ENCODE measurements at regions not wholly inside any gene's neighbourhood (a gene's known extent, or its start where the extent isn't known, plus 50 kb on each side); places are given as distances from the start of the nearest gene placed in this dataset.

DNA sequence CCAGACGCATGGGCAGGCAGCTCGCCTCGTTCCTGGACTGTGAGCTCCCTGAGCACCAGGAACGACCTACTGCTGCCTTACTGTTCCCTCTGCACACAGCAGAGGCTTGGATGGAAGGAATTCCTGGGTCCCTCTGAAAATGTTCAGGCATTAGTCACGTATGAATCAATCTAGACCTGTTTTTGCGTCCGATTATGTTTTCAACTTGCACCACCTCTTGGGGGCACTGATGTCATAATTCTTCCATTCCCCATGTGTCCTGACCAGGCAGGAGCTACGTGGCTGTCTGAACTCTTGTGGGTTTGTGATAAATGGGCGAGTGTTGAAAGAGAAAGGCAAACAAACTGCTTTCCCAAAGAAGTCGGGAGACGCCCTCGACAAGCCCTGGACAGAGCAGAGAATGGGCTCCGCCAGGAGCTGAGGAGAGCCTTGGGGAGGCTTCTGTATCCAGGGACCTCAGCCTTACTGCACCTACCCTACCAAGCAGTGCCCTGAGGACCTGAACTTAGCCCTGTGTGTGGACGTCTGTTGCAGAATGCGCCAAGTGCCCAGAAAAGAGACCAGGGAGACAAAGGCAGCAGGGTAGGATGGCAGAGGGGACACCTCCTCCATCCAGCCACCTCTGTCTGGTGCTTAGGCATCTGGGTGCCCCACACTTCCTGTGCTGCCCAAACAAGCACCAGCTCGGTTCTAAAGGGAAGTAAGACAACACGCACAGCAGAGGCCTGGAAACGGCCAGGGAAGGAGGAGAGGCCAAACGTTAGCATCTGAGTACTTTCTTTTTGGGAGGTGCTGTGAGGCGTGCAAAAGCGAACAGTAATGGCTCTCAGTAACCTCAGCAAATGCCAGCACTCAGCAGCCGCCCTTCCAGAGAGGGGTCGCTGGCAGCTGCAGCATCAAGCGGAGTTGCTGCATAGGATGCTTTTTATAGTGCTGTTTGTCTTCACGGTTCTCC lies 124.2 kb downstream of the LY86 start:
- H3K9me3 Mint-ChIP-seq = peaks cover 0 to 2% (median 0%) of the 10 kb centered on the region in 7 donors
- peaks cover 0 to 17% (median 10%) of the 10 kb centered on the region in 4 donors for H3K4me1 Mint-ChIP-seq
- no peaks in the 10 kb centered on the region for H3K36me3 Mint-ChIP-seq
- peak in 1 of 3 donors; percentile 7 for DNase-seq
- H3K27me3 Mint-ChIP-seq = peaks cover 33% of the 10 kb centered on the region
- H3K27ac Mint-ChIP-seq = no peak overlapping the region
- H3K4me3 ChIP-seq (ENCODE audit: low read depth, low read length) = no peak overlapping the region
- H3K27me3 ChIP-seq (ENCODE audit: control insufficient read depth, insufficient read depth, low read length) = peaks cover 4% of the 10 kb centered on the region
- H3K4me1 ChIP-seq (ENCODE audit: control insufficient read depth, insufficient read depth, low read length, poor library complexity, severe bottlenecking) = peaks cover 4% of the 10 kb centered on the region
- H3K9me3 ChIP-seq (ENCODE audit: control insufficient read depth in 2 of 2, low read length in 2 of 2) = no peaks in the 10 kb centered on the region
- H3K27ac ChIP-seq (ENCODE audit: insufficient read depth, low read length, poor library complexity, severe bottlenecking) = no peak overlapping the region
- H3K36me3 ChIP-seq (ENCODE audit: control insufficient read depth, insufficient read depth, low read length) = no peaks in the 10 kb centered on the region
- H3K4me3 Mint-ChIP-seq = no peak overlapping the region
- ATAC-seq (ENCODE audit: low read depth in 2 of 2) = peak; percentile 19 to 35

DNA sequence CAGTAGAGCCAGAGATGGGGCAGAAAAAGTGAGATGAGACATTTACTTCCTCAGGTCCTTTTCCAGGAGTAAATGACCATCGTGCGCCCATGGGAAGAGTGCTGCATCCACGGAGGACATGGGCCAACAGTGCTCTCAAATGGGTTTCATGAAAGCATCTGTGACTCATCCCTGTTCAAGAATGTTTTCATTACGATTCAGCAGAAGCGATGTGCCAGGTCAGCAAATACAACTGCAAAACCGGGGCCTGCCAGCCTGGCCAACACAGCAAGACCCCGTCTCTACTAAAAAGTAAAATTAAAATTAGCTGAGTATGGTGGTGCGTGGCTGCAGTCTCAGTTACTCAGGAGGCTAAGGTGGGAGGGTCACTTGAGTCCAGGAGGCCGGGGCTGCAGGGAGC lies 125.1 kb downstream of the LY86 start:
- peaks cover 0 to 2% (median 0%) of the 10 kb centered on the region in 7 donors for H3K9me3 Mint-ChIP-seq
- DNase-seq = no peak
- Histone ChIP-seq H3K36me3 (ENCODE audit: control insufficient read depth, insufficient read depth, low read length) (no peaks in the 10 kb centered on the region), H3K27me3 (ENCODE audit: control insufficient read depth, insufficient read depth, low read length) (peaks cover 4% of the 10 kb centered on the region), H3K9me3 (ENCODE audit: control insufficient read depth in 2 of 2, low read length in 2 of 2) (no peaks in the 10 kb centered on the region), H3K27ac (ENCODE audit: insufficient read depth, low read length, poor library complexity, severe bottlenecking) (no peak overlapping the region), H3K4me1 (ENCODE audit: control insufficient read depth, insufficient read depth, low read length, poor library complexity, severe bottlenecking) (peaks cover 4% of the 10 kb centered on the region), H3K4me3 (ENCODE audit: low read depth, low read length) (no peak overlapping the region)
- H3K36me3 Mint-ChIP-seq = no peaks in the 10 kb centered on the region
- peaks cover 35% of the 10 kb centered on the region for H3K27me3 Mint-ChIP-seq
- H3K4me1 Mint-ChIP-seq = peaks cover 0 to 18% (median 11%) of the 10 kb centered on the region in 4 donors
- no peak overlapping the region for H3K27ac Mint-ChIP-seq
- H3K4me3 Mint-ChIP-seq = no peak overlapping the region
- ATAC-seq (ENCODE audit: low read depth in 2 of 2) = no peak

DNA sequence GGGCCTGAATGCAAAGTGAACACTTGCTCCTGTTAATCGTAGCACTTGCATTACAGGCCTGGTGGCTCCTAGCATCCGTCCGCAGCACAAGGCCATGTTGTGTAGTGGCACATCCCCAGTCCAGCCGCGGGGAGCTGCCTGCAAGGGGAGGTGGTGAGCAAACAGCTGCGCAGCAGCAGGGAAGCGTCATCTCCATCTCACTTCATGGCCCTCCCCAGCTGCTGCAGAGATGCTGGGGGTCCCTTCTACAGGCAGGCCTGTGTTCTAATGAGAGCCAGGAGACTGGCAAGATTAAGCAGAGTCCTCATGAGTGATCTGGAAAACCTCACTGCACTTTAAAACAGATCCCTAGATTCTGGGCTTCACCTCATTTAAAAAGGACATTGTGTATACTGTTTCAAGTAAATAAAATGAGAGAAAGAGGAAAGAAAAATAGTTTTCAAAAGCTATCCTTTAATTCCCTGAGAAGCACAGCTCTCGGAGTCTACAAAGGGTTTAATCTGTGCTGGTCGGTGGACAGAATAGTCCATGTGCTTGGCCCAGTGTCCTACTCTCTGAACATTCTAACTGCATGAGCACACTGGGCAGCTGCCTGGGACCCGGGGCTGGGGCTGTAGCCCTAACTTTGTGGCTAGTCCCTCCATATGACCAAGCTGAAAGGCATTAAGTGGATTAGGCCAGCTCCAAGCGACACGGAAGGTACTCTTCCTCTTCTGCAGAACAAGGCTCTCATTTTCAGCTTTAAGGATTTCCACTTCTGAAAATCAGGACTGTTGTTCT lies 125.8 kb downstream of the LY86 start:
- no peak for ATAC-seq (ENCODE audit: low read depth in 2 of 2)
- Mint-ChIP-seq H3K4me1 (peaks cover 0 to 18% (median 11%) of the 10 kb centered on the region in 4 donors), H3K9me3 (peaks cover 0 to 3% (median 0%) of the 10 kb centered on the region in 7 donors), H3K36me3 (no peaks in the 10 kb centered on the region), H3K4me3 (no peak overlapping the region), H3K27me3 (peaks cover 34% of the 10 kb centered on the region), H3K27ac (peak overlapping the region in 1 of 3 donors; percentile 82)
- H3K4me1 ChIP-seq (ENCODE audit: control insufficient read depth, insufficient read depth, low read length, poor library complexity, severe bottlenecking) = peaks cover 4% of the 10 kb centered on the region
- no peak overlapping the region for H3K4me3 ChIP-seq (ENCODE audit: low read depth, low read length)
- H3K27me3 ChIP-seq (ENCODE audit: control insufficient read depth, insufficient read depth, low read length) = peaks cover 4% of the 10 kb centered on the region
- no peaks in the 10 kb centered on the region for H3K9me3 ChIP-seq (ENCODE audit: control insufficient read depth in 2 of 2, low read length in 2 of 2)
- H3K36me3 ChIP-seq (ENCODE audit: control insufficient read depth, insufficient read depth, low read length) = no peaks in the 10 kb centered on the region
- H3K27ac ChIP-seq (ENCODE audit: insufficient read depth, low read length, poor library complexity, severe bottlenecking) = no peak overlapping the region
- no peak for DNase-seq

DNA sequence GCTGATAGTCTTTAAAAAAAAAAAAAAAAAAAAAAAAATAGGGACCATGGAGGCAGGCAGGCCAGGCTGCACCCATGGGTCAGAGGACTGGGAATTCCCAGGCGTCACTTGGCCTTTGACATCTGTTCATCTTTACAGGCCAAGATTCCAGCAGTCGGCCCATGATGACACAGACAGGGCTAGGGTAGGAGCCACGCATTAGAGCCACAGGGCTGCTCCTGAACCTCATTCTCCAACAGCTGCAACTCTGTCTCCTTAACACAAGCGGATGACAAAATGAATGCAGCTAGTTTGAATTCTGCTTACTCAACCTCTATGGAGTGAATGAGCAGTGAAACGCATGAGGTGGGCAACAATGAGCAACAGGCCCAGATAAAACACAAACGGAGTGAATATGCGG lies 126.4 kb downstream of the LY86 start:
- ATAC-seq (ENCODE audit: low read depth in 2 of 2) = no peak
- Mint-ChIP-seq H3K36me3 (no peaks in the 10 kb centered on the region), H3K27me3 (peaks cover 27% of the 10 kb centered on the region), H3K4me1 (peaks cover 0 to 18% (median 11%) of the 10 kb centered on the region in 4 donors), H3K4me3 (no peak overlapping the region), H3K27ac (no peak overlapping the region), H3K9me3 (peaks cover 0 to 3% (median 0%) of the 10 kb centered on the region in 7 donors)
- Histone ChIP-seq H3K4me1 (ENCODE audit: control insufficient read depth, insufficient read depth, low read length, poor library complexity, severe bottlenecking) (peaks cover 4% of the 10 kb centered on the region), H3K36me3 (ENCODE audit: control insufficient read depth, insufficient read depth, low read length) (no peaks in the 10 kb centered on the region), H3K27me3 (ENCODE audit: control insufficient read depth, insufficient read depth, low read length) (peaks cover 3% of the 10 kb centered on the region), H3K9me3 (ENCODE audit: control insufficient read depth in 2 of 2, low read length in 2 of 2) (no peaks in the 10 kb centered on the region), H3K4me3 (ENCODE audit: low read depth, low read length) (no peak overlapping the region), H3K27ac (ENCODE audit: insufficient read depth, low read length, poor library complexity, severe bottlenecking) (no peak overlapping the region)
- no peak for DNase-seq

DNA sequence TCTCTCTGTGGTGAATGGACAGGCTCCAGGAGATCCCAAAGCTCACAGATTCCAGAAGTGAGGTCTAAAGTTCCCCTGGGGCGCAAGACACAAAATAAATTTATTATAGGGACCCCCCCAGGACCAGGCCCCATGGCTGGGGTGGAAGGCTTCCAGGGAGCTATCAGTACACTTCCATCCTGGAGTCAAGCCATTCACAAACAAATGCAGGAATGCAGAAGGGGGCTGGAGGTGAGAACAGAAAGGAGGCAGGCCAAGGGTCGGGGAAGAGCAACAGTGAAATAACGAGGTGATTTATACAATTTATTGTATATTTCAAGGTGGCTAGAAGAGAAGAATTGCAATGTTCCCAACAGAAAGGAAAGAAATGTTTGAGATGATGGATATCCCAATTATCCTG lies 126.9 kb downstream of the LY86 start:
- no peaks in the 10 kb centered on the region for H3K36me3 ChIP-seq (ENCODE audit: control insufficient read depth, insufficient read depth, low read length)
- H3K27me3 ChIP-seq (ENCODE audit: control insufficient read depth, insufficient read depth, low read length) = peaks cover 3% of the 10 kb centered on the region
- H3K9me3 ChIP-seq (ENCODE audit: control insufficient read depth in 2 of 2, low read length in 2 of 2) = no peaks in the 10 kb centered on the region
- no peak overlapping the region for H3K27ac ChIP-seq (ENCODE audit: insufficient read depth, low read length, poor library complexity, severe bottlenecking)
- peaks cover 4% of the 10 kb centered on the region for H3K4me1 ChIP-seq (ENCODE audit: control insufficient read depth, insufficient read depth, low read length, poor library complexity, severe bottlenecking)
- ATAC-seq (ENCODE audit: low read depth in 2 of 2) (no peak), DNase-seq (no peak)
- Mint-ChIP-seq H3K4me1 (peaks cover 0 to 18% (median 11%) of the 10 kb centered on the region in 4 donors), H3K4me3 (no peak overlapping the region), H3K27me3 (peaks cover 24% of the 10 kb centered on the region), H3K9me3 (peaks cover 0 to 3% (median 0%) of the 10 kb centered on the region in 7 donors), H3K27ac (no peak overlapping the region), H3K36me3 (no peaks in the 10 kb centered on the region)
- no peak overlapping the region for H3K4me3 ChIP-seq (ENCODE audit: low read depth, low read length)

DNA sequence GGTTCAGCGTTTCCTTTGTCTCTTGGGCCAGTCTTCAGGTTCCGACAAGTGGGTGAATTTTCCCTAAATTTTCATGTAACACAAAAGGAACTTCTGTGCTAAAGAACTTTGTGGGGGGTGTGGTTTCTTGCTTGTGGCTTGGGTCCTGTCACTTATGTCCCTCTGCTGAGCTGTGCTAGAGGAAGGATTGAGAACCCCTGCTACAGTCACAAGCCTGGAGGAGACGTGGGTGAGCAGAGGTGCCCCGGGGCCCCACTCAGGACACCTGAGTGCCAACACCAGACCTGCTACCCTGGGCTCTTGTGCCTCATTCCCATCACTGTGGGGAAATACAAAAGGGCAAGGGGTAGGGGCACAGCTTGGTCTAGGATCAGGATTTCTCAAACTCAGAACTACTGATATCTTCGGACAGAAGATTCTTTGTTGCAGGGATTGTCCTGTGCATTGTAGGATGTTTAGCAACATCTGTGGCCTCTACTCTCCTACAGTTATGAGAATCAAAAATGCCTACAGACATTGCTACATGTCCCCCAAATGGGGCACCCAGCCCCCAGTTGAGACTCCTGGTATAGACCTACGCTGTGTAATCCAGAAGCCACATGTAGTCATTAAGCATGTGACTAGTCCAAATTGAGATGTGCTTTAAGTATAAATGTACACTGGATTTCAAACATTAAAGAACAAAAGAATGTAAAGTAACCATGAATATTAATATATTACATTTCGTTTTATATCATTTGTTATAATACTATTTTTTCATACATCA lies 128.7 kb downstream of the LY86 start:
- Mint-ChIP-seq H3K9me3 (peaks cover 0 to 3% (median 0%) of the 10 kb centered on the region in 7 donors), H3K27me3 (peaks cover 27% of the 10 kb centered on the region), H3K4me3 (no peak overlapping the region), H3K4me1 (peaks cover 0 to 8% (median 3%) of the 10 kb centered on the region in 4 donors), H3K27ac (no peak overlapping the region), H3K36me3 (no peaks in the 10 kb centered on the region)
- no peak for ATAC-seq (ENCODE audit: low read depth in 2 of 2)
- Histone ChIP-seq H3K4me1 (ENCODE audit: control insufficient read depth, insufficient read depth, low read length, poor library complexity, severe bottlenecking) (no peaks in the 10 kb centered on the region), H3K9me3 (ENCODE audit: control insufficient read depth in 2 of 2, low read length in 2 of 2) (no peaks in the 10 kb centered on the region), H3K36me3 (ENCODE audit: control insufficient read depth, insufficient read depth, low read length) (no peaks in the 10 kb centered on the region), H3K27me3 (ENCODE audit: control insufficient read depth, insufficient read depth, low read length) (peaks cover 3% of the 10 kb centered on the region), H3K27ac (ENCODE audit: insufficient read depth, low read length, poor library complexity, severe bottlenecking) (no peak overlapping the region), H3K4me3 (ENCODE audit: low read depth, low read length) (no peak overlapping the region)
- no peak for DNase-seq

DNA sequence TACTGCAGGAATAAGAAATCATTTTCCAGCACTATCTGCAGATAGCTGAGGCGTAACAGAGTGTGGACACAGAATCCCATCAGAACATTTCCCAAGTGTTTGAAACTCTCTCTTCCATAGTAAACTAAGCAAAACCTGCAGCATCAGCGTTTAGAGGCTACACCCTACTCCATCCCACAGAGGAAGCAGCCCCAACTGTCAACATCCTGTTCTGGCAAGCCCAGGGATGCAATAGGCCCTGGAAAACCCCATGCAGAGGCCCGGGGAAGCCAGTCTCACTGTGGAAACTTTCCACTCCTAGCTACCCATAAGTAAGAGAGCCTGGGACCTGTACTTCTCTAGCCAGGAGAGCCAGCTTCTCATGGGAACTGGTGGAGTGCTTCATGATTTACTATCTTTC lies 129.4 kb downstream of the LY86 start:
- Histone ChIP-seq H3K4me1 (ENCODE audit: control insufficient read depth, insufficient read depth, low read length, poor library complexity, severe bottlenecking) (no peaks in the 10 kb centered on the region), H3K27me3 (ENCODE audit: control insufficient read depth, insufficient read depth, low read length) (no peaks in the 10 kb centered on the region), H3K36me3 (ENCODE audit: control insufficient read depth, insufficient read depth, low read length) (no peaks in the 10 kb centered on the region), H3K27ac (ENCODE audit: insufficient read depth, low read length, poor library complexity, severe bottlenecking) (no peak overlapping the region), H3K4me3 (ENCODE audit: low read depth, low read length) (no peak overlapping the region), H3K9me3 (ENCODE audit: control insufficient read depth in 2 of 2, low read length in 2 of 2) (no peaks in the 10 kb centered on the region)
- Mint-ChIP-seq H3K4me3 (no peak overlapping the region), H3K36me3 (no peaks in the 10 kb centered on the region), H3K9me3 (peaks cover 0 to 1% (median 0%) of the 10 kb centered on the region in 7 donors), H3K27me3 (peaks cover 23% of the 10 kb centered on the region), H3K4me1 (peaks cover 0 to 3% (median 0%) of the 10 kb centered on the region in 4 donors), H3K27ac (no peak overlapping the region)
- DNase-seq = no peak
- no peak for ATAC-seq (ENCODE audit: low read depth in 2 of 2)

Measured in CD4-positive, CD25-positive, alpha-beta regulatory T cell (primary cell).